BLaER1 (cell line): ENCODE measurements at regions not wholly inside any gene's neighbourhood (a gene's known extent, or its start where the extent isn't known, plus 50 kb on each side); places are given as distances from the start of the nearest gene placed in this dataset.

ENCODE experiments used
- H3K27ac ChIP-seq: shearing (Covaris generic); formaldehyde crosslinking; 2 replicates; pipeline ENCODE4 v1.8.1; 2022
- H3K27me3 ChIP-seq: shearing (Covaris generic); formaldehyde crosslinking; 2 replicates; pipeline ENCODE4 v1.8.1; 2022
- H3K36me3 ChIP-seq: shearing (Covaris generic); formaldehyde crosslinking; 2 replicates; pipeline ENCODE4 v1.8.1; 2022
- H3K4me1 ChIP-seq: shearing (Covaris generic); formaldehyde crosslinking; 2 replicates; pipeline ENCODE4 v1.8.1; 2022
- H3K4me2 ChIP-seq: shearing (Covaris generic); formaldehyde crosslinking; 2 replicates; pipeline ENCODE4 v1.8.1; 2022
- H3K4me3 ChIP-seq: shearing (Covaris generic); formaldehyde crosslinking; 2 replicates; pipeline ENCODE4 v1.8.1; 2022
- H3K9ac ChIP-seq: shearing (Covaris generic); formaldehyde crosslinking; 2 replicates; pipeline ENCODE4 v1.8.1; 2022
- H3K9me3 ChIP-seq: shearing (Covaris generic); formaldehyde crosslinking; 2 replicates; pipeline ENCODE4 v1.8.1; 2022
- H4K20me1 ChIP-seq: shearing (Covaris generic); formaldehyde crosslinking; 2 replicates; pipeline ENCODE4 v1.8.1; 2022
- Cebpa-rat ChIP-seq: shearing (Covaris generic); IDR thresholded peaks from 2 replicates; pipeline ENCODE4 v1.8.1; 2022

GRCh38 chr18:67633939-67634338 lies 117.4 kb upstream of the DSEL start:
- Histone ChIP-seq H3K27ac (no peak overlapping the region), H3K36me3 (no peaks in the 10 kb centered on the region), H3K27me3 (no peaks in the 10 kb centered on the region), H4K20me1 (no peaks in the 10 kb centered on the region), H3K4me1 (no peaks in the 10 kb centered on the region), H3K4me2 (no peak overlapping the region), H3K9ac (no peak overlapping the region), H3K4me3 (no peak overlapping the region), H3K9me3 (no peaks in the 10 kb centered on the region)
- TF ChIP-seq Cebpa-rat = no peak

- no peak for TF ChIP-seq Cebpa-rat
- no peak overlapping the region for H3K9ac ChIP-seq
- no peak overlapping the region for H3K27ac ChIP-seq
- H3K4me3 ChIP-seq = no peak overlapping the region
- H3K4me2 ChIP-seq = no peak overlapping the region
- H3K9me3 ChIP-seq = no peaks in the 10 kb centered on the region
- H3K4me1 ChIP-seq = no peaks in the 10 kb centered on the region
- H3K36me3 ChIP-seq = no peaks in the 10 kb centered on the region
- H3K27me3 ChIP-seq = no peaks in the 10 kb centered on the region
- H4K20me1 ChIP-seq = no peaks in the 10 kb centered on the region
Observed at GRCh38 chr18:67621906-67622305, 105.4 kb upstream of the DSEL start.

- H3K4me1 ChIP-seq = no peaks in the 10 kb centered on the region
- no peaks in the 10 kb centered on the region for H4K20me1 ChIP-seq
- no peak overlapping the region for H3K4me3 ChIP-seq
- no peaks in the 10 kb centered on the region for H3K27me3 ChIP-seq
- H3K36me3 ChIP-seq = no peaks in the 10 kb centered on the region
- no peak for TF ChIP-seq Cebpa-rat
- H3K4me2 ChIP-seq = no peak overlapping the region
- no peaks in the 10 kb centered on the region for H3K9me3 ChIP-seq
- H3K27ac ChIP-seq = no peak overlapping the region
- no peak overlapping the region for H3K9ac ChIP-seq
Observed at GRCh38 chr18:67621049-67621713, 104.7 kb upstream of the DSEL start.

GRCh38 chr18:67618061-67618460 lies 101.5 kb upstream of the DSEL start:
- Histone ChIP-seq H3K9ac (no peak overlapping the region), H3K9me3 (no peaks in the 10 kb centered on the region), H3K4me3 (no peak overlapping the region), H3K4me2 (no peak overlapping the region), H3K4me1 (no peaks in the 10 kb centered on the region), H3K36me3 (no peaks in the 10 kb centered on the region), H3K27ac (no peak overlapping the region), H4K20me1 (no peaks in the 10 kb centered on the region), H3K27me3 (no peaks in the 10 kb centered on the region)
- no peak for TF ChIP-seq Cebpa-rat

GRCh38 chr18:67615876-67616275 lies 99.4 kb upstream of the DSEL start:
- Histone ChIP-seq H3K27ac (no peak overlapping the region), H3K4me3 (no peak overlapping the region), H3K4me1 (no peaks in the 10 kb centered on the region), H3K9me3 (no peaks in the 10 kb centered on the region), H3K4me2 (no peak overlapping the region), H3K27me3 (no peaks in the 10 kb centered on the region), H3K9ac (no peak overlapping the region), H3K36me3 (no peaks in the 10 kb centered on the region), H4K20me1 (no peaks in the 10 kb centered on the region)
- no peak for TF ChIP-seq Cebpa-rat

GRCh38 chr18:67613731-67614130 lies 97.2 kb upstream of the DSEL start:
- Histone ChIP-seq H3K27me3 (no peaks in the 10 kb centered on the region), H3K27ac (no peak overlapping the region), H3K36me3 (no peaks in the 10 kb centered on the region), H3K4me1 (no peaks in the 10 kb centered on the region), H3K4me2 (no peak overlapping the region), H4K20me1 (no peaks in the 10 kb centered on the region), H3K9ac (no peak overlapping the region), H3K4me3 (no peak overlapping the region), H3K9me3 (no peaks in the 10 kb centered on the region)
- TF ChIP-seq Cebpa-rat = no peak

- Histone ChIP-seq H3K27ac (no peak overlapping the region), H3K9me3 (no peaks in the 10 kb centered on the region), H3K4me3 (no peak overlapping the region), H3K4me2 (no peak overlapping the region), H3K9ac (no peak overlapping the region), H3K4me1 (no peaks in the 10 kb centered on the region), H3K27me3 (no peaks in the 10 kb centered on the region), H3K36me3 (no peaks in the 10 kb centered on the region), H4K20me1 (no peaks in the 10 kb centered on the region)
- TF ChIP-seq Cebpa-rat = no peak
Observed at GRCh38 chr18:67612281-67612680, 95.8 kb upstream of the DSEL start.

- Histone ChIP-seq H3K27me3 (no peaks in the 10 kb centered on the region), H3K4me2 (no peak overlapping the region), H3K9me3 (peaks cover 4% of the 10 kb centered on the region), H3K4me1 (no peaks in the 10 kb centered on the region), H3K9ac (no peak overlapping the region), H3K4me3 (no peak overlapping the region), H3K27ac (no peak overlapping the region), H3K36me3 (no peaks in the 10 kb centered on the region), H4K20me1 (no peaks in the 10 kb centered on the region)
- no peak for TF ChIP-seq Cebpa-rat
Observed at GRCh38 chr18:67608615-67609273, 92.2 kb upstream of the DSEL start.

- Histone ChIP-seq H3K9me3 (peaks cover 4% of the 10 kb centered on the region), H3K27me3 (no peaks in the 10 kb centered on the region), H3K4me2 (no peak overlapping the region), H3K4me3 (no peak overlapping the region), H3K9ac (no peak overlapping the region), H4K20me1 (no peaks in the 10 kb centered on the region), H3K4me1 (no peaks in the 10 kb centered on the region), H3K36me3 (no peaks in the 10 kb centered on the region), H3K27ac (no peak overlapping the region)
- no peak for TF ChIP-seq Cebpa-rat
Observed at GRCh38 chr18:67608191-67608590, 91.7 kb upstream of the DSEL start.

- H3K4me1 ChIP-seq = peaks cover 13% of the 10 kb centered on the region
- H3K36me3 ChIP-seq = no peaks in the 10 kb centered on the region
- no peaks in the 10 kb centered on the region for H3K27me3 ChIP-seq
- H3K4me2 ChIP-seq = no peak overlapping the region
- no peaks in the 10 kb centered on the region for H4K20me1 ChIP-seq
- H3K27ac ChIP-seq = no peak overlapping the region
- no peak overlapping the region for H3K4me3 ChIP-seq
- H3K9me3 ChIP-seq = no peaks in the 10 kb centered on the region; the same call in 1 of the 2 replicates
- TF ChIP-seq Cebpa-rat = no peak
- no peak overlapping the region for H3K9ac ChIP-seq
Observed at GRCh38 chr18:67600181-67601180, 84.0 kb upstream of the DSEL start.
